CD14-positive monocyte (primary cell): ENCODE measurements at regions not wholly inside any gene's neighbourhood (a gene's known extent, or its start where the extent isn't known, plus 50 kb on each side); places are given as distances from the start of the nearest gene placed in this dataset.

Experiments
- DNase-seq, 3 donors: peaks; one replicate each; pipeline ENCODE4 v3.0.0-alpha.2; 2011 to 2022
- H2AFZ ChIP-seq: 2 replicates; pipeline ENCODE4 v1.6.0; 2012; ENCODE audit warnings: mild to moderate bottlenecking, low read depth, low read length, inconsistent platforms; ENCODE audit not compliant: insufficient read depth, poor library complexity, severe bottlenecking
- H3K27ac ChIP-seq, 2 donors: 1 replicate in 1 of 2; 2 replicates in 1 of 2; pipeline ENCODE4 v1.5.1; 2012 to 2013; ENCODE audit warnings: low read length in 2 of 2, control low read depth in 1 of 2, inconsistent platforms in 1 of 2, low read depth in 1 of 2, mild to moderate bottlenecking in 1 of 2
- H3K27me3 ChIP-seq, 2 donors: one replicate each; pipeline versions ENCODE4 v1.6.0 to v1.6.1; 2011 to 2013; ENCODE audit warnings: low read length in 2 of 2; ENCODE audit not compliant: control insufficient read depth in 2 of 2, insufficient read depth in 2 of 2
- H3K36me3 ChIP-seq, 2 donors: replicated peaks in 1 of 2; 1 replicate in 1 of 2; 2 replicates in 1 of 2; pipeline versions ENCODE4 v1.5.1 to v1.6.1; 2012 to 2013; ENCODE audit warnings: low read length in 2 of 2, control low read depth in 1 of 2, inconsistent platforms in 1 of 2, mild to moderate bottlenecking in 1 of 2; ENCODE audit not compliant: insufficient read depth in 2 of 2, control insufficient read depth in 1 of 2
- H3K4me1 ChIP-seq, 2 donors: 1 replicate in 1 of 2; 2 replicates in 1 of 2; pipeline versions ENCODE4 v1.5.1 to v1.6.1; 2012 to 2013; ENCODE audit warnings: low read length in 2 of 2, control low read depth in 1 of 2, inconsistent platforms in 1 of 2, mild to moderate bottlenecking in 1 of 2, moderate library complexity in 1 of 2; ENCODE audit not compliant: insufficient read depth in 2 of 2, control insufficient read depth in 1 of 2
- H3K4me2 ChIP-seq: replicated peaks from 2 replicates; pipeline ENCODE3; 2012; ENCODE audit warnings: low read length, moderate library complexity, mild to moderate bottlenecking; ENCODE audit not compliant: poor library complexity, severe bottlenecking; ENCODE audit errors: extremely low read depth
- H3K4me3 ChIP-seq, 3 experiments: fragments of 200-600 bp in 1 of 3; sonication (generic) in 1 of 3; replicated peaks in 1 of 3; 1 replicate in 2 of 3; 2 replicates in 1 of 3; pipeline ENCODE4 v1.5.1; 2011 to 2013; ENCODE audit warnings: low read length in 3 of 3, mild to moderate bottlenecking in 3 of 3, control low read depth in 2 of 3, low read depth in 2 of 3, inconsistent platforms in 1 of 3, moderate library complexity in 1 of 3
- H3K79me2 ChIP-seq: 2 replicates; pipeline ENCODE4 v1.6.0; 2012; ENCODE audit warnings: mild to moderate bottlenecking, control low read depth, inconsistent platforms, low read length, moderate library complexity; ENCODE audit not compliant: insufficient read depth
- H3K9ac ChIP-seq: 2 replicates; pipeline ENCODE4 v1.6.0; 2017; ENCODE audit warnings: low read length, mild to moderate bottlenecking; ENCODE audit not compliant: insufficient read depth, poor library complexity, severe bottlenecking
- H3K9me3 ChIP-seq, 2 donors: replicated peaks in 1 of 2; 1 replicate in 1 of 2; 2 replicates in 1 of 2; pipeline versions ENCODE4 v1.5.1 to v1.6.1; 2012 to 2013; ENCODE audit warnings: low read length in 2 of 2, control low read depth in 1 of 2; ENCODE audit not compliant: control insufficient read depth in 1 of 2, insufficient read depth in 1 of 2
- H4K20me1 ChIP-seq: 2 replicates; pipeline ENCODE4 v1.6.0; 2012; ENCODE audit warnings: mild to moderate bottlenecking, low read length, control low read depth, moderate library complexity; ENCODE audit not compliant: insufficient read depth
- H3K27ac Mint-ChIP-seq, 7 donors: one replicate each; pipeline ENCODE4 v1.8.0; 2020; ENCODE audit warnings: mild to moderate bottlenecking in 7 of 7, mixed read lengths in 7 of 7, moderate library complexity in 6 of 7, inconsistent platforms in 2 of 7
- H3K27me3 Mint-ChIP-seq, 3 donors: one replicate each; pipeline ENCODE4 v1.8.0; 2021 to 2022; ENCODE audit warnings: low read depth in 3 of 3, mild to moderate bottlenecking in 3 of 3, mixed read lengths in 3 of 3, moderate library complexity in 3 of 3, inconsistent platforms in 1 of 3
- H3K36me3 Mint-ChIP-seq, 2 donors: one replicate each; pipeline ENCODE4 v1.8.0; 2020; ENCODE audit warnings: mixed read lengths in 2 of 2, inconsistent platforms in 1 of 2, mild to moderate bottlenecking in 1 of 2
- H3K4me1 Mint-ChIP-seq: one replicate; pipeline ENCODE4 v1.8.0; 2020; ENCODE audit warnings: mild to moderate bottlenecking, mixed read lengths
- H3K4me3 Mint-ChIP-seq, 2 donors: one replicate each; pipeline ENCODE4 v1.8.0; 2020; ENCODE audit warnings: mild to moderate bottlenecking in 2 of 2, mixed read lengths in 2 of 2, moderate library complexity in 1 of 2
- H3K9me3 Mint-ChIP-seq, 7 donors: one replicate each; pipeline ENCODE4 v1.8.0; 2020 to 2022; ENCODE audit warnings: mixed read lengths in 7 of 7, mild to moderate bottlenecking in 6 of 7, moderate library complexity in 6 of 7, inconsistent platforms in 2 of 7
- CTCF ChIP-seq: fragments of 200-600 bp; IDR thresholded peaks from one replicate; pipeline ENCODE4 v1.8.0; 2022; ENCODE audit warnings: antibody characterized with exemption, mild to moderate bottlenecking
- whole genome bisulfite sequencing: methylation state at CpG from one replicate; pipeline ENCODE4 v1.1.5; 2013; ENCODE audit warnings: missing lambda C conversion rate; ENCODE audit not compliant: insufficient coverage; 5-methylcytosine and 5-hydroxymethylcytosine counted together
- intact Hi-C, 2 donors: fragments of 100-400 bp; cut with micrococcal nuclease; formaldehyde crosslinking; loops; one replicate each; pipeline versions ENCODE4 v1.15.0 to v1.15.1; 2023

GRCh38 chr7:80054356-80054755 lies 80.3 kb upstream of the GNAI1 start:
- H3K9me3 ChIP-seq = no peaks in the 10 kb centered on the region
- H3K79me2 ChIP-seq = no peaks in the 10 kb centered on the region
- H3K4me1 ChIP-seq = no peaks in the 10 kb centered on the region
- H3K36me3 Mint-ChIP-seq = no peaks in the 10 kb centered on the region
- WGBS = no CpG with 5 or more reads among the region's 2 CpGs
- no peak for DNase-seq
- no peak overlapping the region for H3K4me2 ChIP-seq
- no peak overlapping the region for H2AFZ ChIP-seq
- no peak overlapping the region for H3K27ac ChIP-seq
- no peaks in the 10 kb centered on the region for H3K9me3 Mint-ChIP-seq
- no peak overlapping the region for H3K27ac Mint-ChIP-seq
- H3K9ac ChIP-seq = no peak overlapping the region
- intact Hi-C loops = no loop called here
- H3K4me3 ChIP-seq = no peak overlapping the region
- no peak overlapping the region for H3K4me3 Mint-ChIP-seq
- no peaks in the 10 kb centered on the region for H3K27me3 Mint-ChIP-seq
- no peaks in the 10 kb centered on the region for H4K20me1 ChIP-seq
- H3K27me3 ChIP-seq = no peaks in the 10 kb centered on the region
- H3K4me1 Mint-ChIP-seq = no peaks in the 10 kb centered on the region
- no peak for TF ChIP-seq CTCF
- H3K36me3 ChIP-seq = no peaks in the 10 kb centered on the region

GRCh38 chr7:80053124-80053523 lies 81.5 kb upstream of the GNAI1 start:
- no peak overlapping the region for H2AFZ ChIP-seq
- H3K4me1 ChIP-seq = no peaks in the 10 kb centered on the region
- no peaks in the 10 kb centered on the region for H3K27me3 ChIP-seq
- no peak overlapping the region for H3K27ac Mint-ChIP-seq
- intact Hi-C loops = no loop called here
- H3K79me2 ChIP-seq = no peaks in the 10 kb centered on the region
- H3K9me3 Mint-ChIP-seq = no peaks in the 10 kb centered on the region
- H3K4me3 ChIP-seq = no peak overlapping the region
- no peaks in the 10 kb centered on the region for H3K4me1 Mint-ChIP-seq
- H3K27ac ChIP-seq = no peak overlapping the region
- H3K9ac ChIP-seq = no peak overlapping the region
- WGBS = 100% methylated on average over 1 of the region's 2 CpGs
- H3K4me2 ChIP-seq = no peak overlapping the region
- no peak for DNase-seq
- no peak for TF ChIP-seq CTCF
- no peaks in the 10 kb centered on the region for H4K20me1 ChIP-seq
- no peaks in the 10 kb centered on the region for H3K36me3 ChIP-seq
- no peaks in the 10 kb centered on the region for H3K36me3 Mint-ChIP-seq
- no peaks in the 10 kb centered on the region for H3K9me3 ChIP-seq
- peaks cover 0 to 1% (median 0%) of the 10 kb centered on the region in 3 donors for H3K27me3 Mint-ChIP-seq
- H3K4me3 Mint-ChIP-seq = no peak overlapping the region
